ENCODE measurements at regions not wholly inside any gene's neighbourhood (a gene's known extent, or its start where the extent isn't known, plus 50 kb on each side); places are given as distances from the start of the nearest gene placed in this dataset.
A peak's percentile ranks its signal among the peaks of the same experiment; 100 is the strongest.

- TF ChIP-seq CTCF (IDR thresholded peaks at IDR 0.05; ENCODE audit: low read length) (peak; percentile 59), EZH2 (IDR thresholded peaks at IDR 0.05; ENCODE audit: borderline replicate concordance, low read length) (no peak)
These were observed 316.4 kb downstream of the DSEL start for GRCh38 chr18:67199993-67200617.
